DMS53 (cell line): ENCODE measurements at regions not wholly inside any gene's neighbourhood (a gene's known extent, or its start where the extent isn't known, plus 50 kb on each side); places are given as distances from the start of the nearest gene placed in this dataset.
"Not testable (repeated sequence)": the region's sequence is repeated elsewhere in the genome, so short reads cannot be mapped to it uniquely, and the experiment has no call there.

Experiments used
- DNase-seq: peaks from one replicate; lab custom pipeline; 2025; lab: John Stamatoyannopoulos, UW

DNA sequence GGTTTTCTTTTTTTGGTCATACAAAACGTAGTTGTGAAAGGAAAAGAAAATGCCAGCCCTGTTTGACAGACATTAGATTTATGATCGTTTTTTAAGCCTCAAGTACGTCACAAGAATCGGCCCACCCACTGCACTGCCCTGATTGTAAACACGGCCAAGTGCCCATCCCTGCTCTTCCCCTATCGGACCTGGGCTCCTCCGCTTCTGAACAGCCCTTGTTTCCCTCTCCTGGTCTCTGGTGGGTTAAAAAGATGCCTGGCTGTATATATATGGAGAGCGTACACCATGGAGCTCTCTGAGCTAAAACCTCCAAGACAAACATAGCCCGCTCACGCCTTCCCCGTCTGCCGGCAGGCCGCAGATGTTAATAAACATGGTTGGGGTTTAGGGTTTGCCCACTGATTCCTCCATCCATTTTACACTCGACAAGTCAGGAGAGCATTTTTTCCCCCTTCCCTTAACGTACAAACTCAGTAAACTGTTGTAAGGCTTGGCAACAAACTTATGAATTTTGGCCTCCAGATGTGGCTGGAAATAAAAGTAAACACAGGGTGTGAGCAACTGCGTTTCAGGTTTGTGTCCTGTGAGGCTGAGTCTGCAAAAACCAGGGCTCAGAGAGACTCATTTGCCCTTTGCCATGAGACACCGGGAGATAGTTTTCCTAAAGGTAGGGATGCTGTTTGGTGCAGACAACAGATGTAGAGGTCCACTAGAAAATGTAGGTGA lies 325.9 kb downstream of the SOX9 start:
- no peak for DNase-seq

DNA sequence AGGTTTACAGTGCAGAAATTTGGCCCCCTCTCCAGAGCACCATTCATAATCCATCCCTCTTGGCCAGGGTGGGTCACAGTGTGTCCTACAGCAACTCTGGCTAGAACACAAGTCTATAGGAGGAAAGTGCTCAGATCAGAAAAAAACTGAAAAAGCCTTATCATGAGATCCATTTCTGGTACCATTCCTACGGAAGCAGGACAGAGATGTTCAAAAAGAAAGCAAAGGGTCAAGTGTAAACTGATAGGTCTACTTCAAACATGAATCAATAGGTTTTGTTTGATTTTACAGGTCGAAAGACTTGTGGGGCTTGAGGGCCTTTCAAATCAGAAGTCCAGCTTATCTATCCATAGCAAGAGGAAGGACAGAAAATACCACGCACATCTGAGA lies 326.4 kb downstream of the SOX9 start:
- peak; percentile 59 for DNase-seq

DNA sequence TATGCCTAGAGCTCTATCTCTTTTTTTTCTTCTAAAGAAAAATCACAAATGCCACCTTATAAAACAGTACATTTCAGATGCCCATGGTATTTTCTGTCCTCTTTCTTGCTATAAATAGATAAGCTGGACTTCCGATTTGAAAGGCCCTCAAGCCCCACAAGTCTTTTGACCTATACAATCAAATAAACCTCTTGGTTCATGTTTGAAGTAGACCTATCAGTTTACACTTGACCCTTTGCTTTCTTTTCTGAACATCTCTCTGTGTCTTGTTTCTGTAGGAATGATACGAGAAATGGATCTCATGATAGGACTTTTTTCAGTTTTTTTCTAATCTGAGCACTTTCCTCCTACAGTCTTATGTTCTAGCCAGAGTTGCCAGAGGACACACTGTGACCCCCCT lies 327.2 kb downstream of the SOX9 start:
- DNase-seq, result peak; percentile 47

DNA sequence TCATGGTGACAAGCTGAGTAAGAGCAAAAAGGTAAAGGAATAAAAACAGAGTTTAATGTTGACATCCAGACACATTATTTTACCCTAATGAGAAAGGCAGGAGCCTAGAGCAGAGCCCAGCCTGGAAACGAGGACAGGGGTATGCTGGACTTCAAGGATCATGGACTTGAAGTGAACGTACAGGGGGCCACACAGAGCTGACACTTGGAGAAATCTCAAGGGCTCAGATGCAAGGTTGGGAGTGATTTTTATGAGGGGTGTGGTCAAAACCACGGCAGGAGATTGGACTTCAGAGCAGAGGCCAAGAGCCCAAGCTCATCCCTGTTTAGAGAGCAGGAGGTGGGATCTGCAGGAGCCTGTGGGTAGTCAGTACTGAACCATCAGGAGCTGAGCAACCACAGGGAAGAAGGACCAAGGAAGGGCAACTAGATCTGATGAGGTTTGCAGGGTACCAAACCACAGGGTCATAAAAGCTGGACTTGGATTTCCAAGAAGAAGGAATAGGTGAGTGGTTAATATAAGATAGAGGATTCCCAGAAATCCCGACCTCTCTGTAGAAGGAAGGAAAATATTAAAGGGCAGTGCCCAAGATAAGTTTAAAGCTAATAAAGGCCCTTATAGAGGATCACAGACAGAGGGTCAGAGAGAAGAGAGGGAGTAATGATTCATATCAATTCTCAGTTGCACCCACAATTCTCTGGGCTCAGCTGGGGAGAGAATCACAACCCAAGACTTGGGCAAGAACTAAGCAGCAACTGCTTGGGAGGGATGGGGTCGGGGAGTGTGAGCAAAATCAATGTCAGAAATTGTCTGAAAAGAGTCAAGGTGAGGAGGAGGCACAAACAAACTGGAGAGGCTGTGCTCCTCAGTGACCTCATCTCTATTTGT lies 331.7 kb downstream of the SOX9 start:
- no peak for DNase-seq

DNA sequence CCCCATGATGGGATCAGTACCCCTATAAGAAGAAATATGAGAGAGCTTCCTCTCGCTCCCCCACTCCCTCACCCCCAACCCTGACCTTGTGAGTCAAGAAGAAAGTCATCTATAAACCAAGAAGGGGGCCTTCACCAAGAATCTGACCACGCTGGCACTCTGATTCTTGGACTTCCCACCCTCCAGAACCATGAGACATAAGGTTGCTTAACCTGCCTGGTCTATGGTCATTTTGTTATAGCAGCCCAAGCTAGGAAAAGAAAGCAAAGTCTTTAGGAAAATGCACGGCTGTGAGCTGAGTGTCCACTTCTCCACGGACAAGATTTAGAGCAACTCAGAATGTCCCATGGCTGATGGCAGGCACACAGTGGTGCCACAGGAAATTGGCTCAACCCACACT lies 333.5 kb downstream of the SOX9 start:
- DNase-seq, result no peak

DNA sequence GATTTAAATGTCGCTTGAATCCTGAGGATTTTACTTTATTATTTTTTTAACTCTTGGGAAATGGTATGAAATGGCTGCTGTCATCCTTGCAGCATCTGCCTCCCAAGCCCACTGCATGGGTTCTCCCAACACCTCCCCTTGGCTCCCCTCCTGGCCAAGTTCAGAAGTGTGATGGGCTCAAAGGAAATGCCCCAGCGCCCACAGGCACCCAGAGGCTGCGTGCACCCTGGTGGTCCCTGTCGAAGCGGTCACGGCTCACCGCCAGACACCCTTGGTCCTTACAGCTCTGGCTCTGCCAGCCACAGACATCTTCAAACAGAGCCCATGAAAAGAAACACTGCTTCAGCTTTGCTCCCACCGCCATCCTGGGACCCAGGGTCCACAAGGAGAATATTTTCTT lies 334.7 kb downstream of the SOX9 start:
- DNase-seq, result no peak

DNA sequence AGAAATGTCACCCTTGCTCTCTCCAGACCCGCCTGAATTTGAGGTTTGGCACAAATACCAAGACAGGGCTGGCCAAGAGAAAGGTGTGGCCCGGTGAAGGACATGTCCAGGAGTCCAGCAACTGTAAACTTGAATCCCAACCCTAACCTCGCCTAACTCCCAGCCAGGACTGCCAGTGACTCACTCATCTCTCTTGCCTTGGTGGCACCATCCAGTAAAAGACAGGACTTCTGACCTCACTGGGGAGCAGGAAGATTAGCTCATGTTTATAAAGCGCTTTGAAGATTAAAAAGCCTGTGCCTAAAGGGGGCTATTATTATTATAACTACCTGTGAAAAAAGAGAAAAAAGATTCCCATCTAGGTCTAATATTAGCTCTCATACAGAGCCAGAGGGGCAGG lies 335.3 kb downstream of the SOX9 start:
- DNase-seq, result no peak

DNA sequence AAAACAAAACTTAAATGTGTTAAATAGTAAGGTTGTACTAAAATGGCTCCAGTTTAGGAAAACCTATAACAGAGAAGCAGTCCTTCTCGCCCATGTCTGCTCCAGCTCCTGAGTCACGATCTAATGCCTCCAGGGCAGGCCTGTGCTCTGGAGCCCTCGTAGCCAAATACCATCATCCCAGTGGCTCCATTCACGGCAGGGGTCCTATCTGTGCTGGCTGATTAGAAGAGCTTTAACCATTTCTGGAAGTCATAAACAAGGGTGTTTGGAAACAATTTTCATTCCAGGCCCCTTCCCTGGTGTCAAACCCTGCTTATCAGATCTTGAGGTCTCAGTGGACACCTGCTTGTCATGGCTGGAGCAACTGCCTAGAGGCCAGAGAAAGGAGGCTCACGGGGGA lies 336.9 kb downstream of the SOX9 start:
- DNase-seq, result no peak

DNA sequence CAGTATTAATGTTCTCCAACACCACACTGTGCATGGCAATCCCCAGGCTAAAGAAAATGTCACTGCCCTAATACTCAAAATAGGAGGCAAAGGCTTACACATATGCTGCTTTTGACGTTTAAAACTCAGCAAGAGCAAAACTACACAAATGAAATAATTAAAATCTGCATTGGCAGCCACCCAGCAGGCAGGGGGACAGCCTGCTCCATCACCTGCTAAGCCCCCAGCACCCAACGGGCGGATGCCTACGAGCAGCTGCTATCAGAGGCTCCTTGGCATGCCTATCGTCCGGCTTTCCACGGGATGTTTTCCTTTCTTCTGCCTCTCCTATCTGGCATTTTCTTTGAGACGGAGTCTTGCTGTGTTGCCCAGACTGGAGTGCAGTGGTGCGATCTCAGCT lies 337.5 kb downstream of the SOX9 start:
- DNase-seq, result no peak

DNA sequence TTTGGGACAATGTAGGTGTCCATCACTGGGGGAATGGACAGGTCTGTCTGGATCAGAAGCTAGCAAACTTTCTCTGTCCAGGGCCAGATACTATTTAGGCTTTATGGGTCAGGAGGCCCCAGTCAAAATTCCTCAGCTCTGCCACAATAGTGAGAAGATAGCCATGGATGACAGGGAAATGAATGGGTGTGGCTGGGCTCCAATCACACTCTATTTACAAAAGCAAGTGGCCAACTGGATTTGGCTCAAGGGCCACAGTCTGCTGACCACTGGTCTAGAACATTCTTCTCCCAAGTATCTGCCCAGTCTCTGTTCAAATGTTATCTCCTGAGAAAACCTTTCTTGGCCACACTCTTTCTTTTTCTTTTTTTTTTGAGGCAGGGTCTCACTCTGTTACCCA lies 339.9 kb downstream of the SOX9 start:
- DNase-seq, result no peak

DNA sequence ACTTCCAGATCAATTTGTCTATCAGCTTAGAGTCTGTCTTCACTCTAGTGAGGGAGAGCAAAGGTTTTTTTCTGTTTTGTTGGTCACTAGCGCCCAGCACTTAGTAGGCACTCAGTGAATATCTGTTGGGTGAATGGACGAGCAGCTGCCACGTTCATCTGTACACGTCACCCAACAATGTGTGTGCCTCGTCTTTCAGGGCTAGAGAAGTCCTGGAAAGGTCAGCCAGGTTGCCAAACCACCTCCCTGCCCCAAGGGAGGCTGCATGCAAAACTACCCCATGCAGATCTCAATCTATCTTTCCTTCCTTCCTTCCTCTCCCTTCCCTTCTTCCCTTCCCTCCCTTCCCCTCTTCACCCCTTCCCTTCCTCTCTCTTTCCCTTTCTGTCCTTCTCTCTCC lies 340.9 kb downstream of the SOX9 start:
- no peak for DNase-seq

DNA sequence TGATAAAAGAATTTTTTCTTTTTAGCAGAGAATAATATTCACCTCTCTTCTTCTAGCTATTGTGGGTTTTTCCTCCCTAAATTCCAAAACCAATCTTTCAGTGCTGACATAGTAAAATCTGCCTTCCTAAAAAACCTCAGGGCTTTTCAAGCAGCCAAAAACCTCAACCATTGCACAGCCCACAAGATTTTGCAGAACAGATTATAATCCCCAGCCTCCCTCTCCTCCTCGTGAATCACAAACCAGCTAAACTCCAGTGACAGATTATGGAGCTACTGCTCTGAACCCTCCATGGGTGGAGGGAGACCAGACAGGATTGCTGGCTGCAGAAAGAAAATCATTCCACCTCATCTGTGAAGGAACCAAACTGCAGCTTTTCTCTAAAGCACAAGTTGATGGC lies 341.6 kb downstream of the SOX9 start:
- DNase-seq, result no peak

DNA sequence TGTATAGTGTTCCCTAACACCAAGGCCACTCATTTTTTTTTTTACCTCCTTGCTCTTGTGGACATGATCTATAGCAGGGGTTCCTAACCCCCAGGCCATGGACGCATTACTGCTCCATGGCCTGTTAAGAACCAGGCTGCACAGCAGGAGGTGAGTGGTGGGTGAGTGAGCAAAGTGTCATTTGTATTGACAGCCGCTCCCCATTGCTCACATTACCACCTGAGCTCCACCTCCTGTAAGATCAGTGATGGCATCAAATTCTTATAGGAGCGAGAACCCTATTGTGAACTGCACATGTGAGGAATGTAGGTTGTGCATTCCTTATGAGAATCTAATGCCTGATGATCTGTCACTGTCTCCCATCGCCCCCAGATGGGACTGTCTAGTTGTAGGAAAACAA lies 342.0 kb downstream of the SOX9 start:
- no peak for DNase-seq

DNA sequence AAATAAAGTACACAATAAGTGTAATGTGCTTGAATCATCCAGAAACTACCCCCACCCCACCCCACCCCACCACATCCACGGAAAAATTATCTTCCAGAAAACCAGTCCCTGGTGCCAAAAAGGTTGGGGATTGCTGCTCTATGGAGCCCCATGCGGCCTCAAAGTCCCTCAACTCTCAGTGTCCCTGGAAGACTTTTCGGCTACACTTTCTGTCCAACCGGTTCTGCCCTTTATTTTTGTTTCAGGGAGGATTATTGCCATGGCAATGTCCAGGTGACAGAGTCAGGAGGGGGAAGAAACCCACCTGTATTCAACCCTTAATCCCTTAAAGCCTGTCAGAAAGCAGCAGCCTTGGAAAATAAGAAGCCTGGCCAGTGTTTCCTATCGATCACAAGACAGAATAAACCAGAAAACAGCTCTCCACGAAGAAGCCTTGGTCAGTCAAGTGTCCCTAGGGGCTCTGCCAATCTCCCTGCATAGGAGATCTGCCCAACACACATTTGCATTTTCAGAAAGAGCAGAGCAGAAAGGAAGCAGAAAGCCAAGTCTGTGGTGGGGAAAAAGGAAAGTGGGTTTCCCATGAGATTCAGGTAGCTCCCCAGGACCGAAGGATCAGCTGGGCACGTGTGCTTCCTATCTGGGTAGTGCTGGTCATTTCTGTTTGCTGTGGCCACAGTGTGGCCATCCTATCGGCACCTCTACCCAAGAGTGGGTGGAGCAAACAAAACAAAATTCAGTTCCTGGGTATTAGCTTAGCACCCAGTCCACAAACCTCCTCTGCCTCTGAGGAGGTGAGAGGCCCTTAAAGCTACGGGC lies 342.7 kb downstream of the SOX9 start:
- DNase-seq, result no peak

DNA sequence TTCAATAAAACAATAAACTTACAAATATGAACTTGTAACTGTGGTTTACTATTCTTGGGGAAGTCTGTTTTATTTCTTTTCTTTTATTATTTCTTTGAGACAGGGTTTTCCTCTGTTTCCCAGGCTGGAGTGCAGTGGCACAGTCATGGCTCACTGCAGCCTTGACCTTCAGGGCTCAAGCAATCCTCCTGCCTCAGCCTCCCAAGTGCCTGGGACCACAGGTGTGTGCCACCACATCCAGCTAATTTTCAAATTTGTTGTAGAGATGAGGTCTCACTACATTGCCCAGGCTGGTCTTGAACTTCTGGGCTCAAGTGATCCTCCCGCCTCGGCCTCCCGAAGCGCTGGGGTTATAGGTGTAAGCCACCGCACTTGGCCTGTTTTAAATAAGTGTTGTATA lies 343.4 kb downstream of the SOX9 start:
- not testable (repeated sequence) for DNase-seq

DNA sequence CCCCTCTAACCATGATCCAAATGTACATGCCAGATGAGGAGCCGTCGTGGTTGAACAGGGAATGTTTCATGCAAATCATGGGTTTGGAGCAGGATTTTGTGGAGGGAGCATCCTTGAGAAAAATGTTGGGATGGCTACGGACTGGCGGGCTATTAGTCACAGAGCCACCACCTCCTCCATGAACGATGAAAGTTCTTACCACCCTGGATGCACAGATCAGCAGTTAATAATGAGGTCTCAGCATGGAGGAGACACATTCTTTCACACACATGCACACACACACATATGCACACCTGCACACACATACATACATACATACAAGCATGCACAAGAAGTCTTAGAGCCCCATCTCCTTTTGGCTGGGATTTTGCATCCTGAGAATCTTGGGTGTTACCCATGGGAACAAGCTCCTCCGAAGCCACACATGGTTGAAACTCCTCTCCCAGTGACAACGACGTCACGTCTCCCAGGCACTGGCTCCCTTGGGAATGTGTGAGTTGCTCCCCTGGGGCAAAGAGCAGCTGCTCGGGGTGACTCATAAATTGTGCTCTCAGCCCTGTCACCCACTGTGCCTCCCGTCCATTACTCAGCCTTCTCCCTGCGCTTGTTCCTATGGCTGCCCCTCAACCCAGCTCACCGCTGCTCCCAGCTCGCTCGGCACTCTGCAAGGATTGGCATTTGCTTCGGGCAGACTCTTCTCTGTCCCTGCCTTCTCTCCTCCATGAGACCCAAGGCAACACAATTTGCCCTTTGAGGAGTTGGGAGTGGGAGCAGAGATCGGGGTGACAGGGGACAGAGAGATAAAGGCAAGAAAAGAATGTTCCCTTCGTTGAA lies 344.6 kb downstream of the SOX9 start:
- peak; percentile 72 for DNase-seq

DNA sequence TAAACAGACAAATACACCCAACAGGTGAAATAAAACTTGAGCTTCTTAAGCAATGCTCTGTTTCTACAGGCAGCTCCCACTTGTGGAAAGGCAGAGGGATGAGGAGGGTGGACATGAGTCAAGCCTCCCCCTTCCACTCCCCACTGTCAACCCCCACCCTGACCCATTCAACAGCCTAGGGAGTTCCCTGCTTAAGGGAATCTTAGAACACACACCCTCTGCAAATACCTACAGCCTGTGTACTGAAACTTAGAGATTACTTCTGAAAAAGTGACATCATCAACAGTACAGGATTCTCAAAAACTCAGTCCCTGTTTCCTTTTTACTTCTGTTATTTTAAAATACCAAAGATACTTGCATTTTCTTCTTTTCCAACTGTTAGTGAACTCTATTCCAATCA lies 345.4 kb downstream of the SOX9 start:
- DNase-seq, result peak; percentile 30

DNA sequence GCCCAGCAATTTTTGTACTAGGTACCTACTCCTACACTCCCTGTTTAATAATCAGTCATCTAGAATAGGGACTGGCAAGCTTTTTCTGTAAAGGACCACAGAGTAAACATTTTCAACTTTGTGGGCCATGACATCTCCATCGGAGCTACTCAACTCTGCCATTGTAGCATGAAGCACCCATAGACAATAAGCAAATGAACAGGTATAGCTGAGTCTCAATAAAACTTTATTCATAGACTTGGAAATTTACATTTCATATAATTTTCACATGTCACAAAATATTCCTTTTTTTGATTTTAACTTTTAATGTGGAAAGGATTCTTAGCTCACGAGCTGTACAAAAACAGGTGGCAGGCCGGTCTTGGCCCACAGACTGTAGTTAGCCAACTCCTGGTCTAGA lies 345.8 kb downstream of the SOX9 start:
- no peak for DNase-seq

DNA sequence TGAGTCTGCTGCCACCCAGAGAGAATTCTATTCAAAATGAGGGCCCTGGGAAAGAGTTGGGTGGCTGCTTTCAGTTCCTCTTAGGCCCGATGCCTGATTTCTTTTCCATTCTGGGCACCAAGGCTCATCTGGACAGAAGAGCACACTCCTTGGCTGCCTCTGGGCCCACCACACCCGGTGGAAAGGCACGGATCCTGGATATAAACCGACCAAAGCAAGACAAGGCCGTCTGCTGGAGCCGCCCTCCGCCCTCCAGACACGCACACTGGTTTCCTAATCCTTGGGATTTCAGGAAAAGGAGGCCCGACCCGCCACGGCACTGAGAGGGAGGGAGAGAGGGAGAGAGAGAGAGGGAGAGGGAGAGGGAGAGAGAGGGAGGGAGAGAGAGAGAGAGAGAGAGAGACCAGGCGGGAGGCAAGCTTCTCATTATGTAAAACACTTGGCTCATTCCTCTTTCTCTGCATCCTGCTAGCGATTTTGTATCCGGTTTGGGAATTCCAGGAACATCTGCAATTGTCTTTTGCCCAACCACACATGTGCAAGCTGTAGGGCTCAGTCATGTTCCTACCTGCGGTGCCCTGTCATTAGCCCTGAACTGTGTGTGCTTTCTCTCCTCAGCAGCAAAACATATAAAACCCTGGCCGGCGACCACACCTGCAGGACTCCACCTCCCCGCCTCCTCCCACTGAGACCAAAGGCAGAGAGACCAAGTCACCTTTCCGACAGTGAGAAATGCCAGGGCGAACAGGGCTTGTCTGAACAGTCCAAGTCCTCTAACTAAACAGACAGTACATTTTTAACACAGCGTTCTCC lies 347.2 kb downstream of the SOX9 start:
- DNase-seq, result no peak

DNA sequence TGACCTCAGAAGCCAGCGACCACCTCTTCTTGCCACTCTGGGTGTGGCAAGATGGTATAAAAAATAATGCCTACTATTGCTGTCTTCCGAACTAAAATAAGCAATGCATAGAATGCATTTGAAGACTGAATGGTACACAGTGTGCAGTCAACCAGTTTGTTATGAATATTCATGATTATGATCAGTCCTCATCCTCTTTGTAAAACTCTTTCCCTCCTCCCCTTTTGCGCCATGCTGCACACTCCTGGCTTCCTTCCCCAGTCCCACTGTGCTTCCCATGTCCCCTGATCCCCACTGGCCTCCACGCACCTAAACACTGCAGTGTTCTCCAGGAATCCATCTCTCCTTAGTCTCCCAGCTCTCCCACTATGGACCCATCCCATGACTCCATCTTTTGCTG lies 348.0 kb downstream of the SOX9 start:
- DNase-seq, result no peak

DNA sequence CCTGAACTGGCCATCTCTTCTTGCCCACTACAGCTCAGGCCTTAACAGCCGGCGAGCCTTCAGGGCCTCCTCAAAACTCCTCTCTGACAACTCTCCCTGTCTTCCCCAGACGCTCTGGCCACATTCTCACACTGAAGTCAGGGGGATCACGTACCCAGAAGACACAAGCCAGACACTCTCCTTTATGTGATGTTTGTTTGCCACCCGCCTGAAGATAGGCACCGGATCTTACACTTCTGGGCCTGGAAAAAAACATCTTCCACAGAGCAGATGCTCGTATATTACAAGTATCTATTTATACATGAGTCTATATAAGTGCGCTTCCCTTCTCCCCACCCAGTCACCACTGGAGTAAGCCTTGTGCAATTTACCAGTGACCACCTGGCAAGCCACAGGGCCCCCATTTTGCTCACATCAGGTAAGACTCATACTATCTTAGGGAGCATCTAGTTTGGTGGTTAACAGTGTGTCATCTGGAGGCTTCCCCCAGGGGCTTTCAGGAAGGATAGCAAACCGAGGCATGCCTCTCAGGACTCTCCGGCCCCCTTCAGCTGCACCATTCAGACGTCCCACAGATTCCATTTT lies 349.4 kb downstream of the SOX9 start:
- no peak for DNase-seq
